MM.1S (cell line): ENCODE measurements at regions not wholly inside any gene's neighbourhood (a gene's known extent, or its start where the extent isn't known, plus 50 kb on each side); places are given as distances from the start of the nearest gene placed in this dataset.
A peak's percentile ranks its signal among the peaks of the same experiment; 100 is the strongest.

ENCODE experiments used
- DNase-seq: peaks from one replicate; pipeline ENCODE4 v3.0.0-alpha.2; 2015
- H2AFZ ChIP-seq: fragments of 300-600 bp; sonication (generic); 2 replicates; pipeline ENCODE4 v1.6.0; 2016; ENCODE audit warnings: antibody characterized with exemption, low read length
- H3F3A ChIP-seq: fragments of 300-600 bp; sonication (generic); 2 replicates; pipeline ENCODE4 v1.6.1; 2016; ENCODE audit warnings: mild to moderate bottlenecking, antibody characterized with exemption, low read length, moderate library complexity, mixed read lengths; ENCODE audit not compliant: insufficient read depth
- H3K27ac ChIP-seq: fragments of 300-600 bp; sonication (generic); 2 replicates; pipeline ENCODE4 v1.5.1; 2016; ENCODE audit warnings: mild to moderate bottlenecking, low read length
- H3K27me3 ChIP-seq: fragments of 300-600 bp; sonication (generic); replicated peaks from 2 replicates; pipeline ENCODE4 v1.6.0; 2016; ENCODE audit warnings: low read length; ENCODE audit not compliant: insufficient read depth
- H3K36me3 ChIP-seq: fragments of 300-600 bp; sonication (generic); replicated peaks from 2 replicates; pipeline ENCODE4 v1.6.1; 2016; ENCODE audit warnings: mild to moderate bottlenecking, low read length, mixed read lengths; ENCODE audit not compliant: insufficient read depth
- H3K4me1 ChIP-seq: fragments of 300-600 bp; sonication (generic); 2 replicates; pipeline ENCODE4 v1.6.1; 2016; ENCODE audit warnings: low read length, mixed read lengths
- H3K4me2 ChIP-seq: fragments of 300-600 bp; sonication (generic); 2 replicates; pipeline ENCODE4 v1.6.0; 2016; ENCODE audit warnings: low read depth, low read length
- H3K4me3 ChIP-seq: fragments of 300-600 bp; sonication (generic); 2 replicates; pipeline ENCODE4 v1.5.1; 2016; ENCODE audit warnings: low read length, mixed read lengths
- H3K79me2 ChIP-seq: fragments of 300-600 bp; sonication (generic); 2 replicates; pipeline ENCODE4 v1.6.1; 2016; ENCODE audit warnings: mixed run types, low read length, mixed read lengths
- H3K9ac ChIP-seq: fragments of 300-600 bp; sonication (generic); 2 replicates; pipeline ENCODE4 v1.6.1; 2016; ENCODE audit warnings: low read length, mixed read lengths
- H3K9me2 ChIP-seq: fragments of 300-600 bp; sonication (generic); replicated peaks from 2 replicates; pipeline ENCODE4 v1.6.1; 2016; ENCODE audit warnings: mild to moderate bottlenecking, low read length, mixed read lengths; ENCODE audit not compliant: insufficient read depth
- H3K9me3 ChIP-seq: fragments of 300-600 bp; sonication (generic); replicated peaks from 2 replicates; pipeline ENCODE4 v1.6.1; 2016; ENCODE audit warnings: mild to moderate bottlenecking, low read length, mixed read lengths; ENCODE audit not compliant: insufficient read depth
- H4K20me1 ChIP-seq: fragments of 300-600 bp; sonication (generic); 2 replicates; pipeline ENCODE4 v1.6.1; 2016; ENCODE audit warnings: mild to moderate bottlenecking, low read length, moderate library complexity, mixed read lengths; ENCODE audit not compliant: insufficient read depth
- CTCF ChIP-seq: fragments of 300-600 bp; sonication (generic); IDR thresholded peaks from 2 replicates; pipeline ENCODE4 v1.5.1; 2016; ENCODE audit warnings: antibody characterized with exemption, low read length, mixed read lengths
- EZH2 ChIP-seq: fragments of 300-600 bp; sonication (generic); optimal IDR thresholded peaks from 2 replicates; pipeline ENCODE3; 2017; ENCODE audit warnings: low read depth, mild to moderate bottlenecking, antibody characterized with exemption, low read length, mixed read lengths
- EZH2phosphoT487 ChIP-seq: fragments of 300-600 bp; sonication (generic); IDR thresholded peaks from 2 replicates; pipeline ENCODE4 v1.6.1; 2018; ENCODE audit warnings: antibody characterized with exemption, low read length

GRCh38 chr11:130806746-130807145, 109.5 kb downstream of the SNX19 start:
- TF ChIP-seq CTCF = no peak
- TF ChIP-seq EZH2 = no peak
- peaks cover 60% of the 10 kb centered on the region for H3K4me1 ChIP-seq
- peaks cover 36% of the 10 kb centered on the region for H3F3A ChIP-seq
- H3K4me2 ChIP-seq = peak overlapping the region; percentile 35; the same call in 1 of the 2 replicates
- H3K9me3 ChIP-seq = no peaks in the 10 kb centered on the region
- no peaks in the 10 kb centered on the region for H3K9me2 ChIP-seq
- H2AFZ ChIP-seq = peak overlapping the region; percentile 32; the same call in 1 of the 2 replicates
- H3K27me3 ChIP-seq = no peaks in the 10 kb centered on the region
- no peak overlapping the region for H3K4me3 ChIP-seq
- H3K79me2 ChIP-seq = no peaks in the 10 kb centered on the region
- H3K27ac ChIP-seq = peak overlapping the region; percentile 92
- H3K36me3 ChIP-seq = no peaks in the 10 kb centered on the region
- no peaks in the 10 kb centered on the region for H4K20me1 ChIP-seq
- peak overlapping the region; percentile 44 for H3K9ac ChIP-seq
- peak; percentile 67 for DNase-seq

DNA sequence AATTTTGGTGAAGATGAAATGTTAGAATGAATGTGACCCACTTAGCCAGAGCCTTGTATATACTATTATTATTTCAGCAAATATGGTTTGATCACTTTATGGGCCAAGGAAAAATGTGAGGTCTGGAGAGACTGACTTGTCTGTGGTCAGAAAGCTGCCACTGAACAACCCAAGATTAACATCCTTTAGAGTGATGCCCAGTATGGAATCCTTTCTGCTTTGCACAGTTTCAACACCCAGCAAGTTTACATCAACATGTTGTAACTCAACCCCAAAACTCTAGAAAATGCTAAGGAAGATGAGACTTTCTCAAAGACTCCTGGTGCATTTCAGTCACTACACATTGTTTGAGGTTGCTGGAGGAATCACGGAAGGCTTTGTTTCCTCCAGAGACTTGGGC, 107.7 kb downstream of the SNX19 start:
- H3K4me3 ChIP-seq = no peak overlapping the region
- H3K4me1 ChIP-seq = peaks cover 45% of the 10 kb centered on the region
- H3K9me2 ChIP-seq = no peaks in the 10 kb centered on the region
- peaks cover 31% of the 10 kb centered on the region for H3F3A ChIP-seq
- H3K36me3 ChIP-seq = no peaks in the 10 kb centered on the region
- no peak for DNase-seq
- H3K9ac ChIP-seq = no peak overlapping the region
- H3K79me2 ChIP-seq = no peaks in the 10 kb centered on the region
- no peak overlapping the region for H3K4me2 ChIP-seq
- no peaks in the 10 kb centered on the region for H3K9me3 ChIP-seq
- no peaks in the 10 kb centered on the region for H4K20me1 ChIP-seq
- H2AFZ ChIP-seq = no peak overlapping the region
- H3K27ac ChIP-seq = no peak overlapping the region
- H3K27me3 ChIP-seq = no peaks in the 10 kb centered on the region
- TF ChIP-seq EZH2phosphoT487 (no peak), CTCF (no peak), EZH2 (no peak)

GRCh38 chr11:130813196-130813595, 103.1 kb downstream of the SNX19 start:
- Histone ChIP-seq H3K9me3 (no peaks in the 10 kb centered on the region), H2AFZ (no peak overlapping the region)
- no peak for DNase-seq

More at GRCh38 chr11:130813196-130813595, 103.1 kb downstream of the SNX19 start:
- no peak overlapping the region for H3K27ac ChIP-seq
- H3K27me3 ChIP-seq = no peaks in the 10 kb centered on the region
- H3K4me2 ChIP-seq = no peak overlapping the region
- no peaks in the 10 kb centered on the region for H4K20me1 ChIP-seq
- no peaks in the 10 kb centered on the region for H3F3A ChIP-seq
- H3K4me3 ChIP-seq = no peak overlapping the region
- no peaks in the 10 kb centered on the region for H3K9me2 ChIP-seq
- H3K36me3 ChIP-seq = no peaks in the 10 kb centered on the region
- no peaks in the 10 kb centered on the region for H3K79me2 ChIP-seq
- peaks cover 13% of the 10 kb centered on the region for H3K4me1 ChIP-seq
- H3K9ac ChIP-seq = no peak overlapping the region
- TF ChIP-seq EZH2 = no peak
- no peak for TF ChIP-seq EZH2phosphoT487
- TF ChIP-seq CTCF = no peak
